Sigmoid colon (tissue), 6 donors: ENCODE measurements at regions not wholly inside any gene's neighbourhood (a gene's known extent, or its start where the extent isn't known, plus 50 kb on each side); places are given as distances from the start of the nearest gene placed in this dataset.

Experiments used
- DNase-seq: peaks from one replicate; pipeline ENCODE4 v3.0.0-alpha.2; 2019
- H3K27ac ChIP-seq, 4 donors: fragments of 200-600 bp; sonication (generic); one replicate each; pipeline ENCODE4 v1.5.1; 2016 to 2019; ENCODE audit warnings: mild to moderate bottlenecking in 1 of 4
- H3K27me3 ChIP-seq, 3 donors: fragments of 200-600 bp; sonication (generic); one replicate each; pipeline ENCODE4 v1.5.1; 2019; ENCODE audit warnings: mild to moderate bottlenecking in 1 of 3
- H3K36me3 ChIP-seq, 4 donors: fragments of 200-600 bp; sonication (generic); one replicate each; pipeline ENCODE4 v1.5.1; 2016 to 2019
- H3K4me1 ChIP-seq, 4 donors: fragments of 200-600 bp; sonication (generic); one replicate each; pipeline ENCODE4 v1.5.1; 2017 to 2019
- H3K4me3 ChIP-seq, 4 donors: fragments of 200-600 bp; sonication (generic); one replicate each; pipeline ENCODE4 v1.5.1; 2017 to 2019; ENCODE audit warnings: mild to moderate bottlenecking in 2 of 4, moderate library complexity in 1 of 4
- H3K9me3 ChIP-seq, 4 donors: fragments of 200-600 bp in 3 of 4; sonication (generic) in 3 of 4; one replicate each; pipeline versions ENCODE4 v1.5.1 to v1.6.1; 2013 to 2019
- CTCF ChIP-seq, 4 experiments: fragments of 450-650 bp in 3 of 4; fragments of 200-600 bp in 1 of 4; IDR thresholded peaks; one replicate each; pipeline ENCODE4 v1.5.1; 2016 to 2019; ENCODE audit warnings: antibody characterized with exemption in 4 of 4, mild to moderate bottlenecking in 3 of 4, moderate library complexity in 2 of 4
- EP300 ChIP-seq, 4 donors: sonication (generic); formaldehyde crosslinking; IDR thresholded peaks; one replicate each; pipeline ENCODE4 v1.6.1; 2017; ENCODE audit warnings: antibody characterized with exemption in 4 of 4
- POLR2A ChIP-seq, 2 donors: fragments of 450-650 bp; IDR thresholded peaks; one replicate each; pipeline ENCODE4 v1.6.1; 2016; ENCODE audit warnings: antibody characterized with exemption in 2 of 2, mild to moderate bottlenecking in 2 of 2, moderate library complexity in 2 of 2
- POLR2AphosphoS5 ChIP-seq, 4 donors: sonication (generic); formaldehyde crosslinking; IDR thresholded peaks; one replicate each; pipeline ENCODE4 v1.6.1; 2017; ENCODE audit warnings: antibody characterized with exemption in 4 of 4
- WGBS, 2 donors: extraction: QIAGEN DNeasy Blood & Tissue Kit; methylation state at CpG; one replicate each; pipeline ENCODE4 v1.1.7; 2013; 5-methylcytosine and 5-hydroxymethylcytosine counted together
- intact Hi-C: fragments of 100-400 bp; cut with DNase I; formaldehyde crosslinking; loops from one replicate; pipeline ENCODE4 v1.15.1; 2023
- donor health status: healthy with polysubstance abuse.
- donor health status: healthy.

GRCh38 chr12:14275111-14275510 lies 90.4 kb upstream of the ATF7IP start:
- H3K27me3 ChIP-seq: no peaks in the 10 kb centered on the region
- no peak overlapping the region for H3K4me3 ChIP-seq
- no peak for TF ChIP-seq CTCF (IDR thresholded peaks at IDR 0.05)
- TF ChIP-seq EP300 (IDR thresholded peaks at IDR 0.05): no peak
- TF ChIP-seq POLR2AphosphoS5 (IDR thresholded peaks at IDR 0.05): no peak
- TF ChIP-seq POLR2A (IDR thresholded peaks at IDR 0.05): no peak
- WGBS, 2 donors: 32 to 89% methylated on average over 1 of the region's 1 CpG
- no peak overlapping the region for H3K27ac ChIP-seq
- H3K9me3 ChIP-seq: peaks cover 0 to 5% (median under 1%) of the 10 kb centered on the region in 4 donors
- no peaks in the 10 kb centered on the region for H3K36me3 ChIP-seq
- peaks cover 0 to 9% (median 7%) of the 10 kb centered on the region in 4 donors for H3K4me1 ChIP-seq
- intact Hi-C loops: no loop called here
- DNase-seq: no peak

GRCh38 chr12:14275886-14276285 lies 89.6 kb upstream of the ATF7IP start:
- 52 to 83% methylated on average over 1 of the region's 1 CpG for WGBS, 2 donors
- Histone ChIP-seq H3K4me3 (no peak overlapping the region), H3K9me3 (peaks cover 0 to under 1% (median 0%) of the 10 kb centered on the region in 4 donors), H3K27me3 (no peaks in the 10 kb centered on the region), H3K4me1 (peaks cover 0 to 9% (median 7%) of the 10 kb centered on the region in 4 donors), H3K27ac (no peak overlapping the region), H3K36me3 (no peaks in the 10 kb centered on the region)
- DNase-seq: no peak
- no peak for TF ChIP-seq POLR2A (IDR thresholded peaks at IDR 0.05)
- TF ChIP-seq POLR2AphosphoS5 (IDR thresholded peaks at IDR 0.05): no peak
- no peak for TF ChIP-seq CTCF (IDR thresholded peaks at IDR 0.05)
- TF ChIP-seq EP300 (IDR thresholded peaks at IDR 0.05): no peak
- intact Hi-C loops: no loop called here

- Histone ChIP-seq H3K9me3 (no peaks in the 10 kb centered on the region), H3K27ac (peak overlapping the region in 1 of 4 donors; percentile 17), H3K36me3 (no peaks in the 10 kb centered on the region), H3K4me1 (peaks cover 0 to 4% (median 2%) of the 10 kb centered on the region in 4 donors), H3K4me3 (no peak overlapping the region), H3K27me3 (no peaks in the 10 kb centered on the region)
- TF ChIP-seq POLR2A (IDR thresholded peaks at IDR 0.05) (no peak), CTCF (IDR thresholded peaks at IDR 0.05) (no peak), POLR2AphosphoS5 (IDR thresholded peaks at IDR 0.05) (peak in 3 of 4 donors; percentile 13 to 61 (median 37))
- 26 to 96% methylated on average over 1 of the region's 1 CpG for WGBS, 2 donors
- intact Hi-C loops: no loop called here
- DNase-seq: no peak
Observed at GRCh38 chr12:14278294-14278953, 87.1 kb upstream of the ATF7IP start.

GRCh38 chr12:14279845-14280244 lies 85.6 kb upstream of the ATF7IP start:
- intact Hi-C loops: no loop called here

More at GRCh38 chr12:14279845-14280244, 85.6 kb upstream of the ATF7IP start:
- DNase-seq: no peak
- H3K9me3 ChIP-seq: no peaks in the 10 kb centered on the region
- 84 to 85% methylated on average over 6 of the region's 6 CpGs for WGBS, 2 donors
- no peak overlapping the region for H3K4me3 ChIP-seq
- H3K27me3 ChIP-seq: no peaks in the 10 kb centered on the region
- H3K4me1 ChIP-seq: no peaks in the 10 kb centered on the region
- TF ChIP-seq POLR2A (IDR thresholded peaks at IDR 0.05): no peak
- TF ChIP-seq EP300 (IDR thresholded peaks at IDR 0.05): no peak
- no peak for TF ChIP-seq POLR2AphosphoS5 (IDR thresholded peaks at IDR 0.05)
- no peak for TF ChIP-seq CTCF (IDR thresholded peaks at IDR 0.05)
- H3K36me3 ChIP-seq: no peaks in the 10 kb centered on the region
- no peak overlapping the region for H3K27ac ChIP-seq
